ENCODE measurements at regions not wholly inside any gene's neighbourhood (a gene's known extent, or its start where the extent isn't known, plus 50 kb on each side); places are given as distances from the start of the nearest gene placed in this dataset.

DNA sequence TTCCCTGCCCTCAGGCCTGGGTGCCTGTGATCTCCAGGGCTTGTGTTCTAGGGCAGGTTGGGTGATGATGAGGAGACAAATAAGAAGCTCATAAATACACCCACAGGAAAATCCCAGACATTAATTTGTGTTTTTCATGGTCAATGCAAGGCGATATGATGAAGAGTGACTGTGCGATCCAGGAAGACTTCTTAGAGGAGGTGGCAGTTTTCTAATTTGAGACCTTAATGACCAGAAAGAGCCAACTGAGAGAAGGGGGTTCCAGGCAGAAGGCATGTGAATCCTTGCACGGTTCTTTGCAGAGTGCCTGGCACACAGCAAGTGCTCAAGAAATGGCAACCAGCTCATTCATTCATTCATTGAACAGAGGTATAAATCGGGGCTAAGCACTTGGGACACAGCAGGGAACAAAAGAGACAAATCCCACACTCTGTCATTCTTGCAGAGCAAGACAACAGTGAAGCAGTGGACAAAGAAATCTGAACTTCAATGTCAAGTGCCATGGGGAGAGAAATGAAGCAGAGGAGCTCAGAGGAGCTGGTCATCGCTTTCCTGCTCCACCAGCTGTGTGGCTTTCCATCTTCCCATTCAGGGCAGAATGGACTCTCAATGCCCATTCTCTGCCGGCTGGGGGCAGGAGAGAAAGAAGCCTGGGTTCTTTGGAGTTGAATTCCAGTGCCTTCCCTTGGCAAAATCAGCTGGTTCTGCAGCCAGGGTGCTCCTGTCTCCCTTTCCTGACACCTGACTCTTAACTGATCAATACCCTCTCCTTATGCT, 128.3 kb downstream of the AACS start:
- peak; percentile 68 for DNase-seq

GRCh38 chr12:125194163-125194773, 129.0 kb downstream of the AACS start:
- DNase-seq: peak; percentile 68

GRCh38 chr12:125194987-125195386, 129.8 kb downstream of the AACS start:
- no peak for DNase-seq

- no peak for DNase-seq
Observed at GRCh38 chr12:125197326-125197725, 132.1 kb downstream of the AACS start.

DNA sequence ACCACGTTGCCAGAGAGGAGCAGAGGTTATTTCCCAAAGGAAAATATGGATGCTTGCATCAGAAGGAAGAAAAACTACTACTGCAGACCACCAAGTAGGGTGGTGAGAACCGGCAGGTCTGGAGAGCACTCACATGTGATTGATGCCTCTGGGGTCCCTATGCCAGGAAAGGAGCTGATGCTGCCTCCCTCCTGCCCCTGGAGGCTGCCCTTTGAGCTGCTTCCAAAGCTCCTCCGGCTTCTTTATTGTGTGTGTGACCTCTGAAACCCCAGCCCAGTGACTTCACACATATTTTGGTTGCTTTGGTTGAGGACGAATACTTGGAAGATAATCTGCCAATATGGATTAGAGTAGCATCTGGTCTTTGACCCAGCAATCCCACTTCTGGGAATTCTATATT, 133.4 kb downstream of the AACS start:
- DNase-seq: no peak

DNA sequence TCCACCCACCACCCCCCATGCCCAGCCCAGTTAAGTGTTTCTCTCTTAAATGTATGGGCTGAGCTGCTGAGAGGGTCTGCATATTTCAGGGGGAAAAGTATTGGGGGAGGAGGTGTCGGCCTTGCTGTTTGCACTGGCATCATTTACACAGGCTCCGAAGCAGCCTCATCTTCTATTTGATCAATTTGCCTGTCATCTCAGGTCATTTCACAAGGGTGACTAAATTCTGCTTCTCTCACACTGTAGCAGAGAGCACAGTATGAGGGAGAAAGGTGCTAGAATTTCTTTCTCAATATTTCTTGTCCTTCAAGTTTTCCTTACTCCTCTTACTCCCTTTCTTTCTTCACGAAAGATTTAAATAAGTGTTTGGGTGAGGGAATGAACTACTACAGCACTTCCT, 135.9 kb downstream of the AACS start:
- no peak for DNase-seq

DNA sequence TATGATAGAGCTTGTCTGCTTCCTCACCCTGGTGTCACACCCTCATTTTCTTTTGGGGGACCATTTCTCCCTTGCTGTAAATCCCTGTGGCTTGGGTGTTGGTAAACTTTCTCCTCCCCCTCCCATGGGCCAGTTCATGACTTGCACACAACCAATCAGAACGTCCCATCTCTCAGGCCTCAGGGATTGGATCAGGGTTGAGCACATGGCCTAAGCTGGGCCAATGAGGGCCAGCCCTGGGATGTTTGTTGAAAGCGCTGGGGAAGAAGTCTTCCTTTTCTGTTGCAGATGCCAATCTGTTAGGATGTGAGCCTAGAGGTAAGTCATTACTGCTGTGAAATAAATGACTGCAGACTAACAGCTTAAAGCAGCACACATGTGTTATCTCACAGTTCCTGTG, 136.7 kb downstream of the AACS start:
- no peak for DNase-seq

- no peak for DNase-seq
Observed at GRCh38 chr12:125202421-125202820, 137.2 kb downstream of the AACS start.

DNA sequence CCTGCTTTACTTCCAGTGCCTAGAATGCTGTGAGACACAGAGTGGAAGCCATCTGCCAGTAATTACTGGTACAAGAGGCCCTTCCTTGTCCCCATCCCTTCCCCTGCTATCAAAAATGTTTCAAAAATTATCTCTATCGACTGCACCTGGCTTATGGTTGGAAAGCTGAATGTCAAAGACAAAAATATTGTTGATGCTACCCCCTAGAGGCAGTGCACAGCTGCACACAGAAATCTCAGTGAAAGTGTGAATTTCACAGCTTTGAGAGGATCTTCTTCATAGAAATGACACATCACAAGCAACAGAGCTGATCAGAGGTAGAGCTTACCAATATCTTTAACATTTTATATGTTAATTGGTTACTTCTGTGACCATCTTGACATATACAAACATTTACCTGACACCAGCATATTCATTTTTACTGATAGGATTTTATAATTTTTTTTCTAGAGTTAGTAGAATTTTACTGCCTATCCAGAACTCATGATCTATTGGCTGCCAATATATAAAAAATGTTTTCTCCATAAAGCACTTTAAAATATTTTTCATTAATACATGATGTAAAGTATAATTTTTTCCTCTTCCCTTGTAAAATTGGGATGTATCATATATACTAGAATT, 138.0 kb downstream of the AACS start:
- DNase-seq: peak; percentile 48

- no peak for DNase-seq
Observed at GRCh38 chr12:125205386-125205785, 140.2 kb downstream of the AACS start.

DNA sequence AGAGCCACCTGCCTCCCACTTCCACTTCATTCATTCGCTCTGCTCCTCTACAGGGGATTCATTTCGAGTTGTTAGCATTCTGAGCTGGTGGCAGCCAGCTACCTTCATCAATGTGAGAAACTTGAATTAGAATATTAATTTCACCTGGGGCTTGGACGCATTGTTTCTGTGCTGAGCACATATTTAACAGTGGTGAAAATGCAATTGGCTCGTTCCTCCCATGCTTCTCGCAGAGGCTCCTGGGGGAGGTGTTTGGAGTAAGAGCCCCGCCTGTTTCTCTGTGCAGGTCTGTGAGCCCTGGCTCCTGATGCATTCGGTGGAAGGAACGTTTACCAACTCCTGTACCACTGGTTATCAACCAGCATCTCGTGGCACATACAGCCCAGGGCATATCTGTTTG, 141.5 kb downstream of the AACS start:
- DNase-seq: no peak

DNA sequence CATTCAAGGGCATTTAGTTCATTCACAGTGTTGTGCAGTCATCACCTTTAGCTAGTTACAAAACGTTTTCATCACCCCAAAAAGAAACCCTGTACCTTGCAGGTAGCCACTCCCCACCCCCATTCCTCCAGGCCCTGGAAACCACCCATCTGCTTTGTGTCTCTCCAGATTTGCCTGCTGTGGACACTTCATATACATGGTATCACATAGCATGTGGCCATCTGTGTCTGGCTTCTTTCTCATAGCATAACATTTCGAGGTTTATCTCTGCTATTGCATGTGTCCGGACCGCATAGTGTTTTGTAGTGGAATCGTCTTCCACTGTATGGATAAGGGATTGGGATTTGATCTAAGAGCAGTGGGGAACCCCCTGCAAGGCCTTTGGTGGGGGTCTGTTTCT, 143.1 kb downstream of the AACS start:
- no peak for DNase-seq

GRCh38 chr12:125208942-125209341, 143.7 kb downstream of the AACS start:
- no peak for DNase-seq

DNA sequence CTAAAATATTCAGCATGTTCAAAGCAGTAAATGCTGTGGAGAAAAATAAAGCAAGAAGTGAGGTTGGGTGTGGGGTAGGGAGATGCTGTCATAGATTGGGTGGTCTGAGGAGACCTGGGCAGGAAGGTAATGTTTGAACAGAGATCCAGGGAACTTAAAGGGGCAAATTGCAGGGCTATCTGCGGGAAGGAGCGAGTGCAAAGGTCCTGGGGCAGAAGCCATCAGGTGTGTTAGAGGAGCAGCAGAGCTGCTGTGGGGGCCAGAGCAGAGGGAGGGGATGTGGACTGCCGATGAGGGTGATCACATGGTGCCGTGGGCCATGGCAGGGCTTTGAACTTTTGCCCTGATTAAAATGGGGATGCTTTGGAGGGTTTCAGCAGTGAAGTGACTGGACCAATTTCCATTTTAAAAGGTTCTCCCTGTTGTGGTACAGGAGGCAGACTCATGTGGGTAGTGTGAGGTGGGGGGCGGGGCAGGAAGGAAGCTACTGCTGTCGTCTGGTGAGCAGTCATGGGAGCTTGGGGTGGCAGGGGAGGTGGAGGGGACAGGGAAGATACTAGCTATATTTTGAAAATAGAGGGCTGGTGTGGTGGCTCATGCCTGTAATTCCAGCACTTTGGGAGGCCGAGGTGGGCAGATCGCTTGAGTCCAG, 145.0 kb downstream of the AACS start:
- DNase-seq: no peak

DNA sequence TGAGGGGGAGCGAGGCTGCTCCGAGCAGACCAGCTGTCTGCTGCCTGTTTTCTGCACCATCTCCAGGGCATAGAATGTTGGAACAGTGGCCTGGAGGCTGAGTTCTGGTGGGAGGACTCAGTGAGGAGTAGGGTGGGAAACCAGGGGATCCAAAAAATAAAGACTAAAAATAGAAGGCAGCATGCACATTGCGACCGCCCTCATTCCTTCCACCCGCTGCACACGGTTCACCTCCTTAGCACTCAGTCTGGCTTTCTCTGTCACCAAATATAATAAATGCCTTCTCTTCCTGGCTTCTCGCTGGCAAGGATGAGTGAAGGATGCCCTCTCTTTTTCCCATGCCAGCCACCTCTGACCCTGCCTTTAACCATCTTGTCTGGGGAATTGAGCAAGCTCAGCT, 146.2 kb downstream of the AACS start:
- no peak for DNase-seq

DNA sequence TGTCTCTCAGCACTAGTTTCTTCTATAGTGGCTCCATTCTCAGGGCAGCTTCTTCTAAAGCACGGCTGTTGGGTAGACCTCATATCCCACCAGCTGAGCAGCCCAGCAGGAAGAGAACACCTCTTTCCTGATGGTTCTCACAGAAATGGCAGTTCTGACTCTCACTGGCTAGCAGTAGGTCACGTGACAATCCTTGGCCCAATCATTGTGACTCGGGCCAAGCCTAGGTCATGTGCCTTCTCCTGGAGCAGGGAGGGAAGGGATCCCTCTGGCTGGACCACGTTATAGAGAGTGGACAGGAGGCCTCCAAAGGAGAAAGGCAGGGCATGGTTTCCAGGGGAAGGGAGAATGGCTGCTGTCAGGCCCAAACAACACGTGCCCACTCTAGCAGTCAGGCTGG, 149.1 kb downstream of the AACS start:
- DNase-seq: no peak

GRCh38 chr12:125216756-125217155, 151.5 kb downstream of the AACS start:
- DNase-seq: no peak

DNA sequence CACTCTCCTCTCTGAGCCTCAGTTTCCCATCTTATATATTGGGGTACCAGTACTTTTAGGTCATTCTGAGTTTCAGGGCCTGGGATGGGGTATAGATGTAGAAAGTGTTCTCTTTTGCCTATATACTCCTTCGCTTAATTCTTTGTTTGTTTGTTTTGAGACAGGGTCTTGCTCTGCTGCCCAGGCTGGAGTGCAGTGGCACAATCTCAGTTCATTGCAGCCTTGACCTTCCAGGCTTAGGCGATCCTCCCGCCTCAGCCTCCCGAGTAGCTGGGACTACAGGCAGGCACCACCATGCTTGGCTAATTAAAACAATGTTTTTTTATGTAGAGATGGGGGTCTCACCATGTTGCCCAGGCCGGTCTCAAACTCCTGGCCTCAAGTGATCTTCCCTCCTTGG, 152.1 kb downstream of the AACS start:
- DNase-seq: no peak

DNA sequence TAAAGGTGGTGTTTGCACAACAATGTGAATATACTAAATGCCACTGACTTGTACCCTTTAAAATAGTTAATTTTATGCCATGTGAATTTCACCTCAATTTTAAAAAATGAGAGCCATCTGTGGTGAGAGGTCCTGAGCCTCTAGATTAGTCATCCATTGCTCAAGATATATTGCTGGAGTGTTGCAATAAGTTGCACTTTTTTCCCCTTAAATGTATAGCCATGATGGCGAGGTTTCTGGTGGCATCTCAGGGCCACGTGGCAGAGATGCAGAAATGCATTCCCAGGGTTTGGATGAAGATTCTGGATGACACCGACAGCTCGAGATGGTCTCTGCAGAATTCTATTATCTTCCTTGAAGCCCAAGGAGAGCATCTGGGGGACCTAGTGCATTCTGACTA, 153.7 kb downstream of the AACS start:
- DNase-seq: no peak

DNA sequence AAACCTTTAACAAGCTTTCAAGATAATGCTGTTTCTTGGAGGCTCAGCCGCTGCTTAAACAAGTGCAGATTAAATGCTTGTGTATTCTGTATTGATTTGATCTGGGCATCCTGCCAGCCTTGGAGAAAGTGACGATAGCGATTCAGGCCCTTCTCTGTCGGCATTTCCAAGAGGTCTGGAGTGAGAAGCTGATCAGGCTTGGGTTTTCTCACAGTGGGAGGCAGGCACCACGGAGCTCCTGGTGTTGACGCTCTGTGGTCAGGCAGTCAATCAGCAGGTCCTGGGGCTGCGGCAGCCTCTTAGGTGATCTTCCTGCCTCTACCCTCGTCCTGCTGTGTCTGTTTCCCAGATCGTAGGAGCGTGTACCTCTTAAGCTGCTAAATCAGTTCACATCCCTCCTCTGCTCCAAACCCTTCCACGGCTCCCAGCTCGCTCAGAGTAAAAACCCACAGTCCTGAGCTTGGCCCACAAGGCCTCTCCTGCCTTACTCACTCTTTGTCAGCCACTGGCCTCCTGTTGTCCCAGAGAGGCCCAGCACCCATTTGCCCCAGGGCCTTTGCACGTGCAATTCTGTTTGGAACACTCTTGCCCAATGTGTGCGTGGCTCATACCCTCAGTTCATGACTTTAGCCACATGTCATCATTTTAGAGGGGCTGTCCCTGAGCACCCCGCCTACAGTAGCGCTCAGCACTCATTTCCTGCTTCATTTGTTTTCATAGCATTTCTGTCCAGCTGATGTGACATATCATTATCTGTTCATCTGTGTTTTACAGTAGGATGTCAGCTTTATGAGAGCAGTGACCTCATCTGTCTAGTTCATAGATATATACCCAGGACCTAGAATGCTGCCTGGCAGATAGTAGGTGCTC, 155.4 kb downstream of the AACS start:
- DNase-seq: peak; percentile 74

- DNase-seq: no peak
Observed at GRCh38 chr12:125221602-125222001, 156.4 kb downstream of the AACS start.

GRCh38 chr12:125222876-125223275, 157.6 kb downstream of the AACS start:
- DNase-seq: no peak

GRCh38 chr12:125225641-125226040, 160.4 kb downstream of the AACS start:
- no peak for DNase-seq

All from NCI-H510A treated with DMSO at 0.1 percent for 48 hours (cell line).